Liver (tissue), 7 donors: ENCODE measurements at regions not wholly inside any gene's neighbourhood (a gene's known extent, or its start where the extent isn't known, plus 50 kb on each side); places are given as distances from the start of the nearest gene placed in this dataset.

Experiments used
- DNase-seq: peaks from one replicate; pipeline ENCODE4 v3.0.0-alpha.2; 2017; ENCODE audit warnings: low spot score
- H3K27ac ChIP-seq, 2 donors: one replicate each; pipeline ENCODE4 v1.7.0; 2013; ENCODE audit warnings: inconsistent platforms in 2 of 2, low read length in 2 of 2, control low read depth in 1 of 2, low read depth in 1 of 2, mild to moderate bottlenecking in 1 of 2
- H3K27me3 ChIP-seq, 4 donors: one replicate each; pipeline versions ENCODE4 v1.6.1 to v1.7.0; 2013; ENCODE audit warnings: low read length in 3 of 4, inconsistent platforms in 1 of 4, mild to moderate bottlenecking in 1 of 4, moderate library complexity in 1 of 4; ENCODE audit not compliant: control insufficient read depth in 4 of 4, insufficient read depth in 4 of 4
- H3K36me3 ChIP-seq, 4 donors: one replicate each; pipeline versions ENCODE4 v1.6.1 to v1.7.0; 2013; ENCODE audit warnings: low read length in 3 of 4, mild to moderate bottlenecking in 3 of 4, low read depth in 1 of 4, moderate library complexity in 1 of 4; ENCODE audit not compliant: control insufficient read depth in 4 of 4, insufficient read depth in 3 of 4
- H3K4me1 ChIP-seq, 4 donors: one replicate each; pipeline versions ENCODE4 v1.6.1 to v1.7.0; 2013; ENCODE audit warnings: low read length in 3 of 4, mild to moderate bottlenecking in 3 of 4, moderate library complexity in 1 of 4; ENCODE audit not compliant: control insufficient read depth in 4 of 4, insufficient read depth in 4 of 4
- H3K4me3 ChIP-seq, 3 donors: one replicate each; pipeline versions ENCODE4 v1.6.1 to v1.7.0; 2013; ENCODE audit warnings: low read length in 3 of 3, control low read depth in 1 of 3, low read depth in 1 of 3, mild to moderate bottlenecking in 1 of 3
- H3K9ac ChIP-seq, 2 donors: one replicate each; pipeline ENCODE4 v1.7.0; 2013; ENCODE audit warnings: low read length in 2 of 2, mild to moderate bottlenecking in 2 of 2, moderate library complexity in 2 of 2, control low read depth in 1 of 2, low read depth in 1 of 2
- H3K9me3 ChIP-seq, 4 donors: one replicate each; pipeline versions ENCODE4 v1.6.1 to v1.7.0; 2013; ENCODE audit warnings: low read length in 3 of 4; ENCODE audit not compliant: control insufficient read depth in 4 of 4
- EGR1 ChIP-seq, 2 donors: IDR thresholded peaks; 2 replicates each; pipeline ENCODE4 v1.6.1; 2016 to 2018; ENCODE audit warnings: antibody characterized with exemption in 2 of 2, low read depth in 2 of 2
- FOXA2 ChIP-seq: IDR thresholded peaks from 2 replicates; pipeline ENCODE4 v1.6.1; 2016; ENCODE audit warnings: antibody characterized with exemption
- GABPA ChIP-seq, 2 donors: IDR thresholded peaks in 1 of 2; conservative IDR thresholded peaks in 1 of 2; 2 replicates each; pipeline ENCODE4 v1.6.1; 2016; ENCODE audit warnings: antibody characterized with exemption in 2 of 2, mild to moderate bottlenecking in 1 of 2, moderate library complexity in 1 of 2
- HNF4A ChIP-seq, 2 donors: conservative IDR thresholded peaks; 2 replicates each; pipeline ENCODE4 v1.6.1; 2016; ENCODE audit warnings: antibody characterized with exemption in 2 of 2, mild to moderate bottlenecking in 2 of 2
- HNF4G ChIP-seq: IDR thresholded peaks from 2 replicates; pipeline ENCODE4 v1.6.1; 2016; ENCODE audit warnings: antibody characterized with exemption
- JUND ChIP-seq, 2 donors: IDR thresholded peaks; 2 replicates each; pipeline ENCODE4 v1.6.1; 2016; ENCODE audit warnings: antibody characterized with exemption in 2 of 2
- NR2F2 ChIP-seq: IDR thresholded peaks from 2 replicates; pipeline ENCODE4 v1.6.1; 2016; ENCODE audit warnings: antibody characterized with exemption
- RAD21 ChIP-seq, 2 donors: IDR thresholded peaks; 2 replicates each; pipeline ENCODE4 v1.6.1; 2016; ENCODE audit warnings: antibody characterized with exemption in 2 of 2, mild to moderate bottlenecking in 2 of 2
- REST ChIP-seq: IDR thresholded peaks from 2 replicates; pipeline ENCODE4 v1.6.1; 2016; ENCODE audit warnings: antibody characterized with exemption, mild to moderate bottlenecking
- RXRA ChIP-seq, 2 donors: IDR thresholded peaks; 2 replicates each; pipeline ENCODE4 v1.6.1; 2017 to 2018; ENCODE audit warnings: antibody characterized with exemption in 2 of 2, mild to moderate bottlenecking in 1 of 2
- SP1 ChIP-seq: IDR thresholded peaks from 2 replicates; pipeline ENCODE4 v1.6.1; 2018; ENCODE audit warnings: antibody characterized with exemption, mild to moderate bottlenecking
- TAF1 ChIP-seq: conservative IDR thresholded peaks from 2 replicates; pipeline ENCODE4 v1.6.1; 2016; ENCODE audit warnings: antibody characterized with exemption, mild to moderate bottlenecking
- YY1 ChIP-seq: IDR thresholded peaks from 2 replicates; pipeline ENCODE4 v1.6.1; 2016; ENCODE audit warnings: antibody characterized with exemption, mild to moderate bottlenecking
- ZBTB33 ChIP-seq: IDR thresholded peaks from 2 replicates; pipeline ENCODE4 v1.6.1; 2016; ENCODE audit warnings: antibody characterized with exemption
- WGBS: extraction: QIAGEN DNeasy Blood & Tissue Kit; methylation state at CpG from one replicate; pipeline ENCODE4 v1.1.7; 2013; 5-methylcytosine and 5-hydroxymethylcytosine counted together
- TF ChIP-seq, protein P1 (sequence below): IDR thresholded peaks from 2 replicates; pipeline ENCODE4 v1.6.1; 2016; ENCODE audit warnings: antibody characterized with exemption
- TF ChIP-seq, protein P2 (sequence below): IDR thresholded peaks from 2 replicates; pipeline ENCODE4 v1.6.1; 2016; ENCODE audit warnings: antibody characterized with exemption
- donor health status: healthy.
- donor health status: healthy.
- donor health status: healthy.
- donor health status: healthy.

- Histone ChIP-seq H3K36me3 (no peaks in the 10 kb centered on the region), H3K4me3 (no peak overlapping the region), H3K4me1 (peaks cover 6 to 23% (median 19%) of the 10 kb centered on the region in 4 donors), H3K27me3 (no peaks in the 10 kb centered on the region), H3K9ac (no peak overlapping the region), H3K9me3 (no peaks in the 10 kb centered on the region), H3K27ac (peak overlapping the region; percentile 25 to 73)
- TF ChIP-seq SP1, result no peak
- TF ChIP-seq RXRA (IDR thresholded peaks at IDR 0.05), result peak in 1 of 2 donors; percentile 8
- peak; percentile 37 for TF ChIP-seq FOXA2
- TF ChIP-seq HNF4A (conservative IDR thresholded peaks at IDR 0.05), result peak in 1 of 2 donors; percentile 22
- TF ChIP-seq TAF1, result no peak
- DNase-seq, result peak; percentile 40
- WGBS, result 25% methylated on average over 4 of the region's 4 CpGs
Measured at GRCh38 chr15:96261575-96262034, 68.9 kb upstream of the NR2F2 start.

DNA sequence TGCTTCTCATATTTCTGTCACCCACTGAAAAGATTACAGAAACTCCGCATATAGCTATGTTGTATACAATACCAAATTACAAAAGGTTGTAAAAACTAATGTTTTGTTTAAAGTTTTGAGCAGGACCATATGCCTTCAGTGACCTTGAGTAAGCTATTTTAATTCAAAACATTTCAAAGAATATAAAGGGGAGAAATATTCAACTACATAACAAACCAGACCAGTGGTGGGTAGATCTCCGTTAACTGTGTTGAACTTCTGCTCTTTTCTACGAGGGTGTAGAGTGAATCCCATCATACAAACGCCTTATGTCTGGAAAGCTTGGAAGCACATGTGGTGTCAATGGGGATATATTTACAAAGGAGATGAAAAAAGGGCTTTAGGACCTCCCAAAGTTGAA is 68.4 kb upstream of the NR2F2 start:
- no peak for DNase-seq
- WGBS, result 60% methylated on average over 4 of the region's 4 CpGs
- H3K4me1 ChIP-seq, result peaks cover 6 to 23% (median 19%) of the 10 kb centered on the region in 4 donors
- no peaks in the 10 kb centered on the region for H3K9me3 ChIP-seq
- no peak overlapping the region for H3K9ac ChIP-seq
- H3K27ac ChIP-seq, result peak overlapping the region in 1 of 2 donors; percentile 73
- H3K36me3 ChIP-seq, result no peaks in the 10 kb centered on the region
- H3K27me3 ChIP-seq, result no peaks in the 10 kb centered on the region
- TF ChIP-seq ZBTB33, result no peak
- TF ChIP-seq REST, result no peak
- TF ChIP-seq YY1, result no peak
- TF ChIP-seq, protein P1, sequence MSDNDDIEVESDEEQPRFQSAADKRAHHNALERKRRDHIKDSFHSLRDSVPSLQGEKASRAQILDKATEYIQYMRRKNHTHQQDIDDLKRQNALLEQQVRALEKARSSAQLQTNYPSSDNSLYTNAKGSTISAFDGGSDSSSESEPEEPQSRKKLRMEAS, result no peak
- TF ChIP-seq GABPA (IDR thresholded peaks at IDR 0.05 in 1 of 2, conservative IDR thresholded peaks at IDR 0.05 in 1 of 2), result no peak
- TF ChIP-seq JUND (IDR thresholded peaks at IDR 0.05), result no peak
- TF ChIP-seq SP1, result no peak
- no peak for TF ChIP-seq EGR1 (IDR thresholded peaks at IDR 0.05; ENCODE audit: low read depth in 2 of 2)
- TF ChIP-seq, protein P2, sequence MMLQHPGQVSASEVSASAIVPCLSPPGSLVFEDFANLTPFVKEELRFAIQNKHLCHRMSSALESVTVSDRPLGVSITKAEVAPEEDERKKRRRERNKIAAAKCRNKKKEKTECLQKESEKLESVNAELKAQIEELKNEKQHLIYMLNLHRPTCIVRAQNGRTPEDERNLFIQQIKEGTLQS, result no peak
- TF ChIP-seq HNF4A (conservative IDR thresholded peaks at IDR 0.05), result no peak
- no peak for TF ChIP-seq NR2F2
- TF ChIP-seq HNF4G, result no peak
- TF ChIP-seq RAD21 (IDR thresholded peaks at IDR 0.05), result no peak
- H3K4me3 ChIP-seq, result no peak overlapping the region
